OCI-LY1 (cell line): ENCODE measurements at regions not wholly inside any gene's neighbourhood (a gene's known extent, or its start where the extent isn't known, plus 50 kb on each side); places are given as distances from the start of the nearest gene placed in this dataset.

Experiments
- EZH2 ChIP-seq: fragments of 200-600 bp; sonication (generic), shearing (Covaris generic); IDR thresholded peaks from 2 replicates; pipeline ENCODE4 v1.8.0; 2017; ENCODE audit warnings: borderline replicate concordance, mixed run types, mild to moderate bottlenecking, antibody characterized with exemption, low read length, moderate library complexity, mixed read lengths
- TF ChIP-seq, protein P1 (sequence below): fragments of 200-600 bp; sonication (generic), shearing (Covaris generic); IDR thresholded peaks from 2 replicates; pipeline ENCODE4 v1.5.1; 2017; ENCODE audit warnings: mild to moderate bottlenecking, antibody characterized with exemption, low read length, moderate library complexity, mixed read lengths

DNA sequence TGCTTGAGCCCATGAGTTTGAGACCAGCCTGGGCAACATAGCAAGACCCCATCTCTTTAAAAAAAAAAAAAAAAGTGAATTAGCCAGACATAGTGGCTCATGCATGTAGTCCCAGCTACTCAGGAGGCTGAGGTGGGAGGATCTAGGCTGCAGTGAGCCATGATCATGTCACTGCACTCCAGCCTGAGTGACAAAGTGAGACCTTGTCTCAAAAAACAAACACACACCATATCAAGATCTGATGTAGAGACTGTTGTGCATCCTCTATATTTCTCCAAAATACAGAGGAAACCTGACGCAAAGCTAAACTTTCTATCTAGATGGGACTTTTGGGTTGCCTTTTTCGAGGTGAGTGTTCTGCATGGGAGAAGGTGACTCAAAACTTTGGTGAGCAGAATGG lies 77.4 kb upstream of the SLC8A3 start:
- TF ChIP-seq, protein P1, sequence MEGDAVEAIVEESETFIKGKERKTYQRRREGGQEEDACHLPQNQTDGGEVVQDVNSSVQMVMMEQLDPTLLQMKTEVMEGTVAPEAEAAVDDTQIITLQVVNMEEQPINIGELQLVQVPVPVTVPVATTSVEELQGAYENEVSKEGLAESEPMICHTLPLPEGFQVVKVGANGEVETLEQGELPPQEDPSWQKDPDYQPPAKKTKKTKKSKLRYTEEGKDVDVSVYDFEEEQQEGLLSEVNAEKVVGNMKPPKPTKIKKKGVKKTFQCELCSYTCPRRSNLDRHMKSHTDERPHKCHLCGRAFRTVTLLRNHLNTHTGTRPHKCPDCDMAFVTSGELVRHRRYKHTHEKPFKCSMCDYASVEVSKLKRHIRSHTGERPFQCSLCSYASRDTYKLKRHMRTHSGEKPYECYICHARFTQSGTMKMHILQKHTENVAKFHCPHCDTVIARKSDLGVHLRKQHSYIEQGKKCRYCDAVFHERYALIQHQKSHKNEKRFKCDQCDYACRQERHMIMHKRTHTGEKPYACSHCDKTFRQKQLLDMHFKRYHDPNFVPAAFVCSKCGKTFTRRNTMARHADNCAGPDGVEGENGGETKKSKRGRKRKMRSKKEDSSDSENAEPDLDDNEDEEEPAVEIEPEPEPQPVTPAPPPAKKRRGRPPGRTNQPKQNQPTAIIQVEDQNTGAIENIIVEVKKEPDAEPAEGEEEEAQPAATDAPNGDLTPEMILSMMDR: no peak
- no peak for TF ChIP-seq EZH2
